Subcutaneous abdominal adipose tissue (tissue), 5 donors: ENCODE measurements at regions not wholly inside any gene's neighbourhood (a gene's known extent, or its start where the extent isn't known, plus 50 kb on each side); places are given as distances from the start of the nearest gene placed in this dataset.

Experiments used
- H3K27ac ChIP-seq: one replicate; pipeline ENCODE4 v1.7.0; 2013; ENCODE audit warnings: low read depth, mild to moderate bottlenecking, inconsistent platforms, low read length, moderate library complexity
- H3K27me3 ChIP-seq, 5 donors: one replicate each; pipeline ENCODE4 v1.7.0; 2013; ENCODE audit warnings: low read length in 5 of 5, inconsistent platforms in 1 of 5; ENCODE audit not compliant: control insufficient read depth in 5 of 5, insufficient read depth in 4 of 5
- H3K36me3 ChIP-seq, 5 donors: one replicate each; pipeline ENCODE4 v1.7.0; 2013; ENCODE audit warnings: low read length in 5 of 5; ENCODE audit not compliant: control insufficient read depth in 5 of 5, insufficient read depth in 5 of 5
- H3K4me1 ChIP-seq, 5 donors: one replicate each; pipeline ENCODE4 v1.7.0; 2013; ENCODE audit warnings: low read length in 5 of 5, mild to moderate bottlenecking in 3 of 5, moderate library complexity in 1 of 5; ENCODE audit not compliant: control insufficient read depth in 5 of 5, insufficient read depth in 5 of 5
- H3K4me3 ChIP-seq, 5 donors: one replicate each; pipeline ENCODE4 v1.7.0; 2013; ENCODE audit warnings: low read length in 5 of 5, low read depth in 1 of 5
- H3K9ac ChIP-seq, 5 donors: one replicate each; pipeline ENCODE4 v1.7.0; 2013; ENCODE audit warnings: low read length in 5 of 5, mild to moderate bottlenecking in 4 of 5, moderate library complexity in 3 of 5
- H3K9me3 ChIP-seq, 5 donors: one replicate each; pipeline ENCODE4 v1.7.0; 2013; ENCODE audit warnings: low read length in 5 of 5; ENCODE audit not compliant: control insufficient read depth in 5 of 5
- donor health status: healthy.
- donor health status: healthy.
- donor health status: healthy.
- donor health status: healthy.
- donor health status: healthy.

GRCh38 chr13:100848304-100848703 is 173.7 kb upstream of the TMTC4 start:
- no peak overlapping the region for H3K9ac ChIP-seq
- H3K4me3 ChIP-seq = no peak overlapping the region
- H3K27ac ChIP-seq = no peak overlapping the region
- H3K36me3 ChIP-seq = no peaks in the 10 kb centered on the region
- no peaks in the 10 kb centered on the region for H3K27me3 ChIP-seq
- peaks cover 0 to 7% (median 0%) of the 10 kb centered on the region in 5 donors for H3K4me1 ChIP-seq
- H3K9me3 ChIP-seq = peaks cover 0 to 4% (median 0%) of the 10 kb centered on the region in 5 donors

GRCh38 chr13:100845128-100845757 is 170.6 kb upstream of the TMTC4 start:
- Histone ChIP-seq H3K27me3 (no peaks in the 10 kb centered on the region), H3K4me1 (peaks cover 0 to 21% (median 11%) of the 10 kb centered on the region in 5 donors), H3K27ac (no peak overlapping the region)

GRCh38 chr13:100842136-100842535 is 167.5 kb upstream of the TMTC4 start:
- Histone ChIP-seq H3K4me3 (no peak overlapping the region), H3K9ac (no peak overlapping the region), H3K27ac (peak overlapping the region; percentile 55)

More at GRCh38 chr13:100845128-100845757, 170.6 kb upstream of the TMTC4 start:
- Histone ChIP-seq H3K36me3 (no peaks in the 10 kb centered on the region), H3K9ac (no peak overlapping the region), H3K9me3 (peaks cover 0 to 4% (median 0%) of the 10 kb centered on the region in 5 donors), H3K4me3 (no peak overlapping the region)

GRCh38 chr13:100838387-100838786 is 163.8 kb upstream of the TMTC4 start:
- no peak overlapping the region for H3K4me3 ChIP-seq
- no peaks in the 10 kb centered on the region for H3K27me3 ChIP-seq
- peaks cover 0 to 15% (median 11%) of the 10 kb centered on the region in 5 donors for H3K4me1 ChIP-seq
- no peak overlapping the region for H3K9ac ChIP-seq
- no peaks in the 10 kb centered on the region for H3K9me3 ChIP-seq
- H3K36me3 ChIP-seq = no peaks in the 10 kb centered on the region
- H3K27ac ChIP-seq = no peak overlapping the region

More at GRCh38 chr13:100842136-100842535, 167.5 kb upstream of the TMTC4 start:
- Histone ChIP-seq H3K27me3 (no peaks in the 10 kb centered on the region), H3K4me1 (peaks cover 0 to 21% (median 11%) of the 10 kb centered on the region in 5 donors), H3K9me3 (no peaks in the 10 kb centered on the region), H3K36me3 (no peaks in the 10 kb centered on the region)

- Histone ChIP-seq H3K27me3 (no peaks in the 10 kb centered on the region), H3K9me3 (no peaks in the 10 kb centered on the region), H3K9ac (no peak overlapping the region), H3K27ac (no peak overlapping the region), H3K4me1 (peaks cover 0 to 8% (median 7%) of the 10 kb centered on the region in 5 donors), H3K36me3 (no peaks in the 10 kb centered on the region), H3K4me3 (no peak overlapping the region)
Observed at GRCh38 chr13:100837631-100838030, 163.0 kb upstream of the TMTC4 start.

- H3K9me3 ChIP-seq = no peaks in the 10 kb centered on the region
- H3K4me3 ChIP-seq = no peak overlapping the region
- no peaks in the 10 kb centered on the region for H3K4me1 ChIP-seq
- no peak overlapping the region for H3K27ac ChIP-seq
- H3K36me3 ChIP-seq = no peaks in the 10 kb centered on the region
- no peaks in the 10 kb centered on the region for H3K27me3 ChIP-seq
- H3K9ac ChIP-seq = no peak overlapping the region
Observed at GRCh38 chr13:100836711-100837110, 162.1 kb upstream of the TMTC4 start.

GRCh38 chr13:100835695-100836094 is 161.1 kb upstream of the TMTC4 start:
- Histone ChIP-seq H3K4me1 (no peaks in the 10 kb centered on the region), H3K27me3 (no peaks in the 10 kb centered on the region)

GRCh38 chr13:100833427-100833826 is 158.8 kb upstream of the TMTC4 start:
- Histone ChIP-seq H3K9ac (no peak overlapping the region), H3K4me1 (no peaks in the 10 kb centered on the region), H3K9me3 (peaks cover 0 to 8% (median 5%) of the 10 kb centered on the region in 5 donors), H3K4me3 (no peak overlapping the region), H3K27me3 (no peaks in the 10 kb centered on the region), H3K27ac (no peak overlapping the region), H3K36me3 (no peaks in the 10 kb centered on the region)

More at GRCh38 chr13:100835695-100836094, 161.1 kb upstream of the TMTC4 start:
- no peaks in the 10 kb centered on the region for H3K9me3 ChIP-seq
- no peaks in the 10 kb centered on the region for H3K36me3 ChIP-seq
- no peak overlapping the region for H3K27ac ChIP-seq
- H3K9ac ChIP-seq = no peak overlapping the region
- H3K4me3 ChIP-seq = no peak overlapping the region

GRCh38 chr13:100828226-100828625 is 153.6 kb upstream of the TMTC4 start:
- Histone ChIP-seq H3K9ac (no peak overlapping the region), H3K4me1 (peaks cover 0 to 24% (median 5%) of the 10 kb centered on the region in 5 donors), H3K4me3 (no peak overlapping the region), H3K9me3 (peaks cover 0 to 8% (median 5%) of the 10 kb centered on the region in 5 donors), H3K36me3 (no peaks in the 10 kb centered on the region), H3K27ac (no peak overlapping the region), H3K27me3 (no peaks in the 10 kb centered on the region)

- Histone ChIP-seq H3K27ac (no peak overlapping the region), H3K9ac (no peak overlapping the region), H3K9me3 (peaks cover 0 to 8% (median 5%) of the 10 kb centered on the region in 5 donors), H3K36me3 (no peaks in the 10 kb centered on the region), H3K27me3 (no peaks in the 10 kb centered on the region), H3K4me1 (peaks cover 0 to 24% (median 5%) of the 10 kb centered on the region in 5 donors), H3K4me3 (no peak overlapping the region)
Observed at GRCh38 chr13:100827489-100828176, 153.0 kb upstream of the TMTC4 start.
